Erythroblast (primary cell): ENCODE measurements at regions not wholly inside any gene's neighbourhood (a gene's known extent, or its start where the extent isn't known, plus 50 kb on each side); places are given as distances from the start of the nearest gene placed in this dataset.

ENCODE experiments used
- GATA1 ChIP-seq: IDR thresholded peaks from 2 replicates; pipeline ENCODE4 v1.6.1; 2011; ENCODE audit warnings: low read depth, mild to moderate bottlenecking, control low read depth, low read length, moderate library complexity
- POLR2A ChIP-seq: IDR thresholded peaks from 2 replicates; pipeline ENCODE4 v1.6.1; 2011; ENCODE audit warnings: mild to moderate bottlenecking, low read length

DNA sequence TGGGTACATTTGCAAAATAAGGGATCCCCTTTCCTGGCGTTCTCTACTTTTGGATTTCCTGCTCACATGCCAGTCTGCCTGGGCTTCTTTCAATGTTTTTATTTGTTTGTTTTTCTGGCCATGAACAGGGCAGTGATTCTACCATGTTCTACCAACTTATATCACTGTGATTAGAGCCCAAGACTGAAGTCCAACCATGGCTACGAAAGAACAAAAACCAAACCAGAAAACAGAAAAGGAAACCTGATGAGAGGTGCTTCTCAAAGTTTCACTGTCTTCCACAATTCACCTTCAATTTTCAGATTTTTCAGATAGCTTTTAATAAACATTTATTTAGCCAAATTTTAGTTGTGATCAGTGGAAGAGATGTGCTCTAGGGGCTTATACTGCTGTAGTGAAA, 187.6 kb upstream of the TACR3 start:
- TF ChIP-seq POLR2A, result no peak
- no peak for TF ChIP-seq GATA1
